HL-60 (cell line): ENCODE measurements at regions not wholly inside any gene's neighbourhood (a gene's known extent, or its start where the extent isn't known, plus 50 kb on each side); places are given as distances from the start of the nearest gene placed in this dataset.
"Not testable (repeated sequence)": the region's sequence is repeated elsewhere in the genome, so short reads cannot be mapped to it uniquely, and the experiment has no call there.

Experiments used
- TF ChIP-seq, protein P1 (sequence below): IDR thresholded peaks from one replicate; pipeline ENCODE4 v1.5.1; 2011; ENCODE audit warnings: low read length, control low read depth, inconsistent platforms; ENCODE audit not compliant: insufficient read depth
- TF ChIP-seq, protein P2 (sequence below): IDR thresholded peaks from 2 replicates; pipeline ENCODE4 v1.6.1; 2012; ENCODE audit warnings: low read depth; ENCODE audit not compliant: insufficient replicate concordance

DNA sequence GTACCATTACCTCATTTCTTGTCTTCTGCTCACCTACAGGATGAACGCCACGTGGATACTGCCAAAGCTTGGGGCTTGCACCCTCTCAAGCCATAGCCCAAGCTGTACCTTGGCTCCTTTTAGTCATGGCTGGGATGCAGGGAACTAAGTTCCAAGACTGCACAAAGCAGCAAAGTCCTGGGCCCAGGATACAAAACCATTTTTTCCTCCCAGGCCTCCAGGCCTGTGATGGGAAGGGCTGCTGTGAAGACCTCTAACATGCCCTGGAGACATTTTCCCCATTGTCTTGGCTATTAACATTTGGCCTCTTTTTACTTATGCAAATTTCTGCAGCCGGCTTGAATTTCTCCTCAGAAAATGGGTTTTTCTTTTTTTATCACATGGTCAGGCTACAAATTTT, 795.1 kb upstream of the VRK2 start:
- TF ChIP-seq, protein P1, sequence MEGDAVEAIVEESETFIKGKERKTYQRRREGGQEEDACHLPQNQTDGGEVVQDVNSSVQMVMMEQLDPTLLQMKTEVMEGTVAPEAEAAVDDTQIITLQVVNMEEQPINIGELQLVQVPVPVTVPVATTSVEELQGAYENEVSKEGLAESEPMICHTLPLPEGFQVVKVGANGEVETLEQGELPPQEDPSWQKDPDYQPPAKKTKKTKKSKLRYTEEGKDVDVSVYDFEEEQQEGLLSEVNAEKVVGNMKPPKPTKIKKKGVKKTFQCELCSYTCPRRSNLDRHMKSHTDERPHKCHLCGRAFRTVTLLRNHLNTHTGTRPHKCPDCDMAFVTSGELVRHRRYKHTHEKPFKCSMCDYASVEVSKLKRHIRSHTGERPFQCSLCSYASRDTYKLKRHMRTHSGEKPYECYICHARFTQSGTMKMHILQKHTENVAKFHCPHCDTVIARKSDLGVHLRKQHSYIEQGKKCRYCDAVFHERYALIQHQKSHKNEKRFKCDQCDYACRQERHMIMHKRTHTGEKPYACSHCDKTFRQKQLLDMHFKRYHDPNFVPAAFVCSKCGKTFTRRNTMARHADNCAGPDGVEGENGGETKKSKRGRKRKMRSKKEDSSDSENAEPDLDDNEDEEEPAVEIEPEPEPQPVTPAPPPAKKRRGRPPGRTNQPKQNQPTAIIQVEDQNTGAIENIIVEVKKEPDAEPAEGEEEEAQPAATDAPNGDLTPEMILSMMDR, result not testable (repeated sequence)
- TF ChIP-seq, protein P2, sequence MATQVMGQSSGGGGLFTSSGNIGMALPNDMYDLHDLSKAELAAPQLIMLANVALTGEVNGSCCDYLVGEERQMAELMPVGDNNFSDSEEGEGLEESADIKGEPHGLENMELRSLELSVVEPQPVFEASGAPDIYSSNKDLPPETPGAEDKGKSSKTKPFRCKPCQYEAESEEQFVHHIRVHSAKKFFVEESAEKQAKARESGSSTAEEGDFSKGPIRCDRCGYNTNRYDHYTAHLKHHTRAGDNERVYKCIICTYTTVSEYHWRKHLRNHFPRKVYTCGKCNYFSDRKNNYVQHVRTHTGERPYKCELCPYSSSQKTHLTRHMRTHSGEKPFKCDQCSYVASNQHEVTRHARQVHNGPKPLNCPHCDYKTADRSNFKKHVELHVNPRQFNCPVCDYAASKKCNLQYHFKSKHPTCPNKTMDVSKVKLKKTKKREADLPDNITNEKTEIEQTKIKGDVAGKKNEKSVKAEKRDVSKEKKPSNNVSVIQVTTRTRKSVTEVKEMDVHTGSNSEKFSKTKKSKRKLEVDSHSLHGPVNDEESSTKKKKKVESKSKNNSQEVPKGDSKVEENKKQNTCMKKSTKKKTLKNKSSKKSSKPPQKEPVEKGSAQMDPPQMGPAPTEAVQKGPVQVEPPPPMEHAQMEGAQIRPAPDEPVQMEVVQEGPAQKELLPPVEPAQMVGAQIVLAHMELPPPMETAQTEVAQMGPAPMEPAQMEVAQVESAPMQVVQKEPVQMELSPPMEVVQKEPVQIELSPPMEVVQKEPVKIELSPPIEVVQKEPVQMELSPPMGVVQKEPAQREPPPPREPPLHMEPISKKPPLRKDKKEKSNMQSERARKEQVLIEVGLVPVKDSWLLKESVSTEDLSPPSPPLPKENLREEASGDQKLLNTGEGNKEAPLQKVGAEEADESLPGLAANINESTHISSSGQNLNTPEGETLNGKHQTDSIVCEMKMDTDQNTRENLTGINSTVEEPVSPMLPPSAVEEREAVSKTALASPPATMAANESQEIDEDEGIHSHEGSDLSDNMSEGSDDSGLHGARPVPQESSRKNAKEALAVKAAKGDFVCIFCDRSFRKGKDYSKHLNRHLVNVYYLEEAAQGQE, result not testable (repeated sequence)
